ENCODE measurements at regions not wholly inside any gene's neighbourhood (a gene's known extent, or its start where the extent isn't known, plus 50 kb on each side); places are given as distances from the start of the nearest gene placed in this dataset.
"Not testable (repeated sequence)": the region's sequence is repeated elsewhere in the genome, so short reads cannot be mapped to it uniquely, and the experiment has no call there.

DNA sequence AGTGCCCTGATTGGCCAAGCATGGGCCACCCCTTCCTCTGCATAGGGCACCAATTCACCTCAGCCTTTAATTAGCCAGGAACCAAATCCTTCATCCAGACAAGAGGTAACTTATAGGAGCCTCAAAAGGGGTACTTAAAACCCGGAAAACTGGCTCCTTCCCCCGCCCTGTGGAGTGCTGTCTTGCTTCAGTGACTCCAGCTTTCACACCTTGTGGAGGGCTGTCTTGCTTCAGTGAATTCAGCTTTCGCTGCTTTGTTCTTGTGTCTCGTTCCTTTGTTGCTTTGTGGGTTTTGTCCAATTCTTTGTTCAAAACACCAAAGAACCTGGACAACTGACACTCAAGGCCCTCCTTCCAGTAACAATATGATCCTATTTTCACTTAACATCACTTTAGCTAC, 82.2 kb upstream of the FRG1 start:
- Histone ChIP-seq H3K4me1 (replicated peaks) (no peaks in the 10 kb centered on the region), H3K9me3 (replicated peaks) (peaks cover 5% of the 10 kb centered on the region), H3K36me3 (no peaks in the 10 kb centered on the region), H3K27me3 (replicated peaks) (no peaks in the 10 kb centered on the region), H3K4me3 (no peak overlapping the region), H3K27ac (no peak overlapping the region)
- DNase-seq (ENCODE audit: low read depth in 1 of 2, low spot score in 2 of 2): no peak

DNA sequence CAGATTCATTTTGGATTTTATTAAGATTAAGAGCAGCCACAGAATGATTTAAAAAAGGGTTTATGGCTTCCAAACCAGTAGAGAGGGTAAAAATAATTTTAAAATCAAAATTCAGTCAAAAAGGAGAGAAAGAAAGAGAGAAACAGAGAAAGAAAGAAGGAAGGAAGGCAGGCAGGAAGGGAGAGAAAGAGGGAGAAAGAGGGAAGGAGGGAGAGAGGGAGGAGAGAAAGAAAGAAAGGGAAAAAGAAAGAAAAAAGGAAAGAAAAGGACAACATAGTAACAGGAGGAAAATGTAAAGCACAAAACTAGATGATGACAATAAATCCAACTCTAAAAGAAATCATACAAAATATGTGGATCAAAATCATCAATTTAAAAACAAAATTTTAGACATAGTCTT, 79.6 kb upstream of the FRG1 start:
- no peak for DNase-seq (ENCODE audit: low read depth in 1 of 2, low spot score in 2 of 2)
- Histone ChIP-seq H3K9me3 (replicated peaks) (peaks cover 5% of the 10 kb centered on the region), H3K27ac (no peak overlapping the region), H3K36me3 (no peaks in the 10 kb centered on the region), H3K4me1 (replicated peaks) (no peaks in the 10 kb centered on the region), H3K4me3 (no peak overlapping the region), H3K27me3 (replicated peaks) (no peaks in the 10 kb centered on the region)

GRCh38 chr4:189869236-189869635, 71.4 kb upstream of the FRG1 start:
- Histone ChIP-seq H3K4me3 (no peak overlapping the region), H3K27me3 (replicated peaks) (no peaks in the 10 kb centered on the region), H3K4me1 (replicated peaks) (no peaks in the 10 kb centered on the region), H3K36me3 (no peaks in the 10 kb centered on the region), H3K27ac (no peak overlapping the region), H3K9me3 (replicated peaks) (0 out of 2 replicates have a peak, but pooled peaks cover 6% of the 10 kb centered on the region)
- no peak for DNase-seq (ENCODE audit: low read depth in 1 of 2, low spot score in 2 of 2)

- Histone ChIP-seq H3K4me1 (replicated peaks) (no peaks in the 10 kb centered on the region), H3K27me3 (replicated peaks) (no peaks in the 10 kb centered on the region), H3K36me3 (no peaks in the 10 kb centered on the region), H3K4me3 (no peak overlapping the region), H3K27ac (no peak overlapping the region), H3K9me3 (replicated peaks) (0 out of 2 replicates have a peak, but pooled peaks cover 6% of the 10 kb centered on the region)
- no peak for DNase-seq (ENCODE audit: low read depth in 1 of 2, low spot score in 2 of 2)
Measured at GRCh38 chr4:189870511-189871234, 70.0 kb upstream of the FRG1 start.

DNA sequence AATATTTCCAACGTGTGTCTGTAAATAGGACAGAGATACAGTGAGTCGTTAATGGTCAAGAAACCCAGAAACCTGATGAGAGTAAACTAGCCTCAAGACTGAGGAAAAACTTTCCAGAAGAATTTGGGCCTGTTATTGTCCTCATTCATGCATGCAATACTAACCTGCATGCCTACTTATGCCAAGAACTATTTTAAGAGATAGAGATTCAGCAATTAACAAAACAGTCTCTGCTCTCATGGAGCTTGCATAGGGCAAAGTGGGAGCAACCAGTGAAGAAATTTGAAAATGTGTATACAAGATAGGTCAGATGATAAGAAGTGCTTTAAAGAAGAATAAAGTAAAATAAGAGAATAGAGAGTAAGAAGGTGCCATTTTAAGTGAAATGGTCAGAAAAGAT, 66.1 kb upstream of the FRG1 start:
- no peak for DNase-seq (ENCODE audit: low read depth in 1 of 2, low spot score in 2 of 2)
- Histone ChIP-seq H3K4me1 (replicated peaks) (no peaks in the 10 kb centered on the region), H3K36me3 (no peaks in the 10 kb centered on the region), H3K27ac (no peak overlapping the region), H3K4me3 (no peak overlapping the region), H3K9me3 (replicated peaks) (0 out of 2 replicates have a peak, but pooled peaks cover 6% of the 10 kb centered on the region), H3K27me3 (replicated peaks) (no peaks in the 10 kb centered on the region)

- DNase-seq (ENCODE audit: low read depth in 1 of 2, low spot score in 2 of 2): peak in 1 of 2 experiments; percentile 58
- H3K27me3 ChIP-seq (replicated peaks); H3K4me3 ChIP-seq; H3K27ac ChIP-seq; H3K36me3 ChIP-seq; H3K9me3 ChIP-seq (replicated peaks); H3K4me1 ChIP-seq (replicated peaks): not testable (repeated sequence)
Measured at GRCh38 chr4:189881190-189881589, 59.5 kb upstream of the FRG1 start.

DNA sequence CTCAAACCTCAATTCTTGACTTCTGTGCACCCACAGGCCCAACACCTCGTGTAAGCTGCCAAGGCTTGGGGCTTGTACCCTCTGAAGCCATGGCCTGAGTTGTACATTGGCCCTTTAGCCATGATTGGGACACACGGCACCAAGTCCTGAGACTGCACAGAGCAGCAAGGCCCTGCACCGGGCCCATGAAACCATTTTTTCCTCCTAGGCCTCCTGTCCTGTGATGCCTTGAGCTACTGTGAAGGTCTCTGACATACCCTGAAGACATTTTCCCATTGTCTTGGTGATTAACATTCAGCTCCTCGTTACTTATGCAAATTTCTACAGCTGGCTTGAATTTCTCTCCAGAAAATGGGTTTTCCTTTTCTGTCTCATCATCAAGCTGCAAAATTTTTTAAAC, 52.3 kb upstream of the FRG1 start:
- not testable (repeated sequence) for H3K27ac ChIP-seq; H3K36me3 ChIP-seq; H3K27me3 ChIP-seq (replicated peaks)

More for the DNA sequence above, 52.3 kb upstream of the FRG1 start:
- not testable (repeated sequence) for DNase-seq (ENCODE audit: low read depth in 1 of 2, low spot score in 2 of 2); H3K9me3 ChIP-seq (replicated peaks); H3K4me1 ChIP-seq (replicated peaks); H3K4me3 ChIP-seq

All from SJSA1 (cell line).